Natural killer cell treated with Interleukin-12 subunit alpha and Interleukin-12 subunit beta and Interleukin-15 and Interleukin-18, amount 100 ng/mL, for 72 hours (primary cell): ENCODE measurements at regions not wholly inside any gene's neighbourhood (a gene's known extent, or its start where the extent isn't known, plus 50 kb on each side); places are given as distances from the start of the nearest gene placed in this dataset.
"Not testable (repeated sequence)": the region's sequence is repeated elsewhere in the genome, so short reads cannot be mapped to it uniquely, and the experiment has no call there.

Source experiments
- ATAC-seq, 2 donors: fragments of 150-1000 bp; cut with Tn5 transposase in 1 of 2; sonication (Bioruptor Pico), chemical (Tn5 transposase) in 1 of 2; 2 replicates each; pipeline ENCODE4 v1.10.0; 2021
- DNase-seq: peaks from one replicate; pipeline ENCODE4 v3.0.0; 2022; ENCODE audit warnings: low spot score
- H3K27ac Mint-ChIP-seq, 2 donors: 1 replicate in 1 of 2; 2 replicates in 1 of 2; pipeline ENCODE4 v1.8.0; 2022; ENCODE audit warnings: mixed read lengths in 2 of 2, mild to moderate bottlenecking in 1 of 2, moderate library complexity in 1 of 2
- H3K27me3 Mint-ChIP-seq, 2 donors: 1 replicate in 1 of 2; 2 replicates in 1 of 2; pipeline ENCODE4 v1.8.0; 2022; ENCODE audit warnings: mixed read lengths in 2 of 2
- H3K36me3 Mint-ChIP-seq: one replicate; pipeline ENCODE4 v1.8.0; 2022; ENCODE audit warnings: mixed read lengths
- H3K4me1 Mint-ChIP-seq, 2 donors: 1 replicate in 1 of 2; 2 replicates in 1 of 2; pipeline ENCODE4 v1.8.0; 2022; ENCODE audit warnings: low read depth in 2 of 2, mixed read lengths in 2 of 2, mild to moderate bottlenecking in 1 of 2
- H3K4me3 Mint-ChIP-seq: one replicate; pipeline ENCODE4 v1.8.0; 2022; ENCODE audit warnings: mixed read lengths
- H3K9me3 Mint-ChIP-seq: 2 replicates; pipeline ENCODE4 v1.8.0; 2022; ENCODE audit warnings: mixed read lengths

DNA sequence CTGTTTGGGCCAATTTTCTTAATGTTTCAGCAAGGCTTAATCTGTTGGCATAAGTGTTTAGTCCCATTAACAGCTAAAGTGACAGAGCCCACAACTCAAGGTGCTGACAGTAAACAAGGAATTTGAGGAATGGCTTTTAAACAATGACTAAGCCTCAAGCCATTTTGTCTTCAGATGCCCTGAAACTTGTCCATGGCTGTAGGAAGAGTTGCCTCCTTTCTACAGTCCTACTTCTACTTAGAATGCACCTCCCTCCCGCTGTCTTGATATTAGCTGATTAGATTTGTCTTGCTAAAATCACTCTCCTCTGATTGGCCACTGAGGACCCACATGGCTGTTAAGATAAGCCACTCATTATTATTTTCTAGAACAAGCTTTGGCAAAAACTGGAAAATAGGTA, 188.4 kb upstream of the OTX2 start:
- Mint-ChIP-seq H3K4me1 (no peaks in the 10 kb centered on the region), H3K9me3 (peaks cover 12% of the 10 kb centered on the region), H3K27ac (no peak overlapping the region), H3K4me3 (no peak overlapping the region), H3K27me3 (no peaks in the 10 kb centered on the region), H3K36me3 (no peaks in the 10 kb centered on the region)
- ATAC-seq: no peak
- DNase-seq: no peak

DNA sequence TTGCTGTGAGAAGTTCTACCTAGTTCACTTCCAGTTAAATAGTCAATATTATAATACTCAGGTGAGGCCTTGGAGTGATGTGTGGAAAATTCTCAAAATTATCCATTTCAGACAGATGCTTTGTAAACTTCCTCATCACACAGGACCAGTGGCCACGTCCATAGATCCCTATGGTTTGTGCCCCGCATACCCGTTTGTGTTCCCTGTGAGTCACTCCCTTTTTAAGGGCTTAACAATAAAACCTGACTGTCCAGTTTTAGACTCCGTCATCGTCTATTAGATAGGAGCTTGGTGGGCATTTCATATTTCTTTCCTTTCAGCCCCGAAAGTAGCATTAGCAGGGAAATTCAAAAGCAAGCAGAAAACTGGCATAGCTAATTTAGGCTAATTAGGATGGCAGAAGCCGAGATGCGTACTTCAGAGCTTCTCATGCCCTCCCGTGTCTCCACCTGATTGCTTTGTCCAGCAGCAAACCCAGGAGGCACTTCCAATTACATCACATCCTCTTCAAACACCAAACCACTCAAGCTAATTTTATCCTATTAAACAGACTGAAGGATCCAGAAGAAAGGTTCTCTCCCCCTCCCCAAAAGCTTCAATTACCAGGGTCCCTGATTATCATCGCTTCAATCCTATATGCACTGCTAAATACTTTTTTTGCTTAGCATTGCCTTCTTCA, 186.6 kb upstream of the OTX2 start:
- H3K4me3 Mint-ChIP-seq: no peak overlapping the region
- ATAC-seq (no peak), DNase-seq (no peak)
- H3K36me3 Mint-ChIP-seq: no peaks in the 10 kb centered on the region
- H3K4me1 Mint-ChIP-seq: no peaks in the 10 kb centered on the region
- no peaks in the 10 kb centered on the region for H3K27me3 Mint-ChIP-seq
- H3K27ac Mint-ChIP-seq: no peak overlapping the region
- peaks cover 7% of the 10 kb centered on the region for H3K9me3 Mint-ChIP-seq

DNA sequence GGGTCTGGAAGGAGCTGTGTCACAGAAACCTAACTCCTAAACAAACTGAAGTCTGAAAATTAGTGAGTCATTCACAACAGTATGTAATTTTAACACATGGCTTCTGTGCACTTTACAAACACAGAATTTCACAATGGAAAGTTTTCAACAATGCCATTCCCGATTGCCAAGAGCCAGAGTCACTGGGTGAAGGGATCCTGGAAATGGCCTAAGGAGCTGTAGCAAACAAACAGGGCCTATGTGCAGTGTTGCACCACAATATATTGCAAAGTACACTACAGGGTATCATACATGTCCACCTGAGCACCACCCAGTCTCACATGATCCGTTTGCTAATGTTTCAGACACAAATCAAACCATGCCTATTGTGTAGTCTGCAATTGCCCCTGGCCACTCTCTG, 184.7 kb upstream of the OTX2 start:
- H3K4me1 Mint-ChIP-seq: no peaks in the 10 kb centered on the region
- no peaks in the 10 kb centered on the region for H3K27me3 Mint-ChIP-seq
- no peaks in the 10 kb centered on the region for H3K36me3 Mint-ChIP-seq
- no peak overlapping the region for H3K27ac Mint-ChIP-seq
- peaks cover 3% of the 10 kb centered on the region for H3K9me3 Mint-ChIP-seq
- no peak for ATAC-seq
- no peak overlapping the region for H3K4me3 Mint-ChIP-seq
- DNase-seq: no peak

DNA sequence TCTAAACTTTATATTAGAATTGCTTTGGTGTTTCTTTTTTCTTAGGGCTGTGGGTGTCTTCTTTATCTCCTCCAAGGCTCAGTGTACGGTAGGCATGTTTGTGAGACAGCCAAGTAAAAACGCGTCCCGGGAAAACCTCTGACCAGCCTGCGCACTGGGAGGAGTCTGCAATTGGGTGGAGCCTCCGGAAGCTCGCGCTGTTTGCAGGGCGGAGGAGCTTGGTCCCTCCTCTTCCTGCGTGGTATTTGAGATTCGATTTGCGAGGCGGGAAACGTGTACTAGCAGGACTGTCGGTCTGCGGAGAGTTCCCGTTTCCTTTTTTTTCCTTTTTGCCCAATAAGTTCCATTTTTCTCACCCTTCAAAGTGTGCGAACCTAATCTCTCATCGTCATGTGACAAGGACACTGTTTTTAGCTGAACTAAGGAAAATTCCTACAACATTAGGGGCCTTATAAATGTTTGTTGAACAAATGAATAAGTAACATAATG, 182.1 kb upstream of the OTX2 start:
- Mint-ChIP-seq H3K4me3 (no peak overlapping the region), H3K9me3 (peaks cover 3% of the 10 kb centered on the region), H3K27ac (no peak overlapping the region), H3K36me3 (no peaks in the 10 kb centered on the region), H3K27me3 (no peaks in the 10 kb centered on the region), H3K4me1 (no peaks in the 10 kb centered on the region)
- ATAC-seq (no peak), DNase-seq (no peak)

DNA sequence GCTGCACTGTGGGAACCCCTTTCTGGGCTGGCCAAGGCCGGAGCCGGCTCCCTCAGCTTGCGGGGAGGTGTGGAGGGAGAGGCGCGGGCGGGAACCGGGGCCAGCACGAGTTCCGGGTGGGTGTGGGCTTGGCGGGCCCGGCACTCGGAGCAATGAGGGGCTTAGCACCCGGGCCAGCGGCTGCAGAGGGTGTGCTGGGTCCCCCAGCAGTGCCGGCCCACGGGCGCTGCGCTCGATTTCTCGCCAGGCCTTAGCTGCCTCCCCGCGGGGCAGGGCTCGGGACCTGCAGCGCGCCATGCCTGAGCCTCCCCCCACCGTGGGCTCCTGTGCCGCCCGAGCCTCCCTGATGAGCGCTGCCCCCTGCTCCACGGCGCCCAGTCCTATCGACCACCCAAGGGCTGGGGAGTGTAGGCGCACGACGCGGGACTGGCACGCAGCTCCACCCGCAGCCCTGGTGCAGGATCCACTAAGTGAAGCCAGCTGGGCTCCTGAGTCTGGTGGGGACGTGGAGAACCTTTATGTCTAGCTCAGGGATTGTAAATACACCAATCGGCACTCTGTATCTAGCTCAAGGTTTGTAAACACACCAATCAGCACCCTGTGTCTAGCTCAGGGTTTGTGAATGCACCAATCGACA, 180.8 kb upstream of the OTX2 start:
- not testable (repeated sequence) for DNase-seq, H3K4me1 Mint-ChIP-seq, H3K4me3 Mint-ChIP-seq, H3K36me3 Mint-ChIP-seq, H3K9me3 Mint-ChIP-seq, ATAC-seq, H3K27ac Mint-ChIP-seq, H3K27me3 Mint-ChIP-seq

GRCh38 chr14:56989359-56989758, 179.1 kb upstream of the OTX2 start:
- H3K4me1 Mint-ChIP-seq: no peaks in the 10 kb centered on the region
- no peak overlapping the region for H3K4me3 Mint-ChIP-seq
- H3K27ac Mint-ChIP-seq: no peak overlapping the region
- no peaks in the 10 kb centered on the region for H3K27me3 Mint-ChIP-seq
- H3K36me3 Mint-ChIP-seq: no peaks in the 10 kb centered on the region
- H3K9me3 Mint-ChIP-seq: peaks cover 3% of the 10 kb centered on the region
- no peak for DNase-seq
- no peak for ATAC-seq

- DNase-seq (no peak), ATAC-seq (no peak)
- peaks cover 8% of the 10 kb centered on the region for H3K9me3 Mint-ChIP-seq
- H3K36me3 Mint-ChIP-seq: no peaks in the 10 kb centered on the region
- no peak overlapping the region for H3K4me3 Mint-ChIP-seq
- H3K4me1 Mint-ChIP-seq: no peaks in the 10 kb centered on the region
- peaks cover 3 to 8% of the 10 kb centered on the region in 2 donors for H3K27me3 Mint-ChIP-seq
- no peak overlapping the region for H3K27ac Mint-ChIP-seq
Measured at GRCh38 chr14:56979936-56980335, 169.7 kb upstream of the OTX2 start.

DNA sequence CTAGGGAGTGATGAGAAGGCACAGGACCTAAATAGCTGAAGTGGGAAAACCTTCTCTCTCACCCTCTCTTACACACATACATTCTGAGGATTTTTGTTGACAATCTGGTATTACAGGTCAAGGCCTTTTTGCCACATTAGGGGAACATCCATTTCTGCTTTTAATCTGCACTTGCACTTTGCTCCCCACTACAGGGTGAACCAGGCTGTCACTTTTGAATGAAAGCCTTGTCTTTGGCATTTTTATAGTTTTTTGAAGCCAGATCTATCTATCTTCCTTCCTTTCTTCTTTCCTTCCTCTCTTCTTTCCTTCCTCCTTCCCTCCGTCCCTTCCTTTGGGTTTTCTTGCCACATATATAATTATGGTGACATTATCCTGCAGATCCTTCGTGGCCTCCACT, 165.9 kb upstream of the OTX2 start:
- H3K27me3 Mint-ChIP-seq: peaks cover 3 to 8% of the 10 kb centered on the region in 2 donors
- no peak overlapping the region for H3K27ac Mint-ChIP-seq
- peaks cover 5% of the 10 kb centered on the region for H3K9me3 Mint-ChIP-seq
- H3K4me1 Mint-ChIP-seq: no peaks in the 10 kb centered on the region
- no peak for DNase-seq
- no peak overlapping the region for H3K4me3 Mint-ChIP-seq
- no peak for ATAC-seq
- no peaks in the 10 kb centered on the region for H3K36me3 Mint-ChIP-seq

GRCh38 chr14:56975521-56975920, 165.2 kb upstream of the OTX2 start:
- peaks cover 3 to 8% of the 10 kb centered on the region in 2 donors for H3K27me3 Mint-ChIP-seq
- no peak for ATAC-seq
- H3K9me3 Mint-ChIP-seq: peaks cover 4% of the 10 kb centered on the region
- no peak overlapping the region for H3K4me3 Mint-ChIP-seq
- no peak for DNase-seq
- H3K4me1 Mint-ChIP-seq: no peaks in the 10 kb centered on the region
- H3K27ac Mint-ChIP-seq: no peak overlapping the region
- no peaks in the 10 kb centered on the region for H3K36me3 Mint-ChIP-seq

DNA sequence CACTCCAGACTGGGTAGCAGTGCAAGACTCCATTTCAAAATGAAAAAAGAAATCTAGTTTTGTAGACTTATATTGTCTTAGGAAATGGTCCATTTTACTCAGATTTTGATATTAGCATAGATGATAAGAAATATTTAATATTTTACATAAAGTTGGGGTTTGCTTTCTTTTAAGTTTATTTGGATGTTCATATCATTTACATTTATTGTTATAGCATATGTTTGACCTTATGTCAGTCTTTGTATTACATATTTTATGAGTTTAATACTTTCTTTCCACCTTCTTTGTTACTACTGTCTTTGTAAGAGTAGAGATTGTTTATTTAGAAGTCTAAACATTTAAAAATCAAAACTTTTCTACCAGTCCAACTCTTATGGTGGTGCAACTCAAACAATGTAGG, 162.7 kb upstream of the OTX2 start:
- Mint-ChIP-seq H3K9me3 (peaks cover 7% of the 10 kb centered on the region), H3K4me1 (no peaks in the 10 kb centered on the region), H3K27ac (no peak overlapping the region), H3K27me3 (peaks cover 3 to 8% of the 10 kb centered on the region in 2 donors), H3K36me3 (no peaks in the 10 kb centered on the region), H3K4me3 (no peak overlapping the region)
- ATAC-seq (no peak), DNase-seq (no peak)

DNA sequence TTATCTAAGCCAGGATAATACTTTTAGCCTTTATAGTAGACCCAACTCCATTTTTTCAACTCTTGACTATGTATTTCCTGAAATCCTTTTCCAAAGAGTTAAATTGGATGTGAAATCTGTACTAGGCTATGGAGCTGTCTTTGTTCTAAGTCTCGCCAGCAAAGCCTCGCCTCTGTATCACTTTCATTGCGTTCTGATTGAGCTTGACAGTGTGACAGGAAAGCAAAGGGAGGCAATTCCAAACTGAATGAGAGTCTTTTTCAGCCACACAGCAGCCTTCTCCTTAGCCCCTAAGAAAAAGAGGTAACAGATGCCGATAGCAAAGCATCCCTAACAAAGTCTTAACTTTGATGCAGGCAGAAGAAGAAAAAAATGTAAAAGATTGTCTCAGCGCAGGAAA, 154.6 kb upstream of the OTX2 start:
- H3K9me3 Mint-ChIP-seq: peaks cover 3% of the 10 kb centered on the region

DNA sequence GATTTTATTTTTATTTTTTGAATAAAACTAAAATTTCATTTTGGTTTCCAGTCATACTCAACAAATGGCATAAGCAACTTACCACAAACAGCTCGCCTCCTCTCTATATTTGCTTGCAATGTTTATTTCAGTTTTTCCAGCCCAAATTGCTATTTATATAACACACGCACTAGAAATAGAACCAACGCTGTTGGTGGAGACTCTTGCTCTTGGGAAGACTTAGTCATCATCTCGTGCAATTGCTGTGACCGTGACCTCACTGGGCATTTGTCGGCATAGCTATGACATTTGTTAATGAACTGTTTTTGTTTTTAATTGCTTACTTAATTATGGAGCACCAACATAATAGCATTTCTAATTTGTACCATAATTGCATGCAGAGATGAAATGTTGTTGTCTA, 153.1 kb upstream of the OTX2 start:
- Mint-ChIP-seq H3K9me3 (no peaks in the 10 kb centered on the region), H3K27me3 (no peaks in the 10 kb centered on the region), H3K27ac (no peak overlapping the region), H3K4me1 (no peaks in the 10 kb centered on the region), H3K36me3 (no peaks in the 10 kb centered on the region), H3K4me3 (no peak overlapping the region)
- DNase-seq (no peak), ATAC-seq (no peak)

More for the DNA sequence above, 154.6 kb upstream of the OTX2 start:
- Mint-ChIP-seq H3K27ac (no peak overlapping the region), H3K4me3 (no peak overlapping the region), H3K36me3 (no peaks in the 10 kb centered on the region), H3K4me1 (no peaks in the 10 kb centered on the region), H3K27me3 (no peaks in the 10 kb centered on the region)
- DNase-seq (no peak), ATAC-seq (no peak)

DNA sequence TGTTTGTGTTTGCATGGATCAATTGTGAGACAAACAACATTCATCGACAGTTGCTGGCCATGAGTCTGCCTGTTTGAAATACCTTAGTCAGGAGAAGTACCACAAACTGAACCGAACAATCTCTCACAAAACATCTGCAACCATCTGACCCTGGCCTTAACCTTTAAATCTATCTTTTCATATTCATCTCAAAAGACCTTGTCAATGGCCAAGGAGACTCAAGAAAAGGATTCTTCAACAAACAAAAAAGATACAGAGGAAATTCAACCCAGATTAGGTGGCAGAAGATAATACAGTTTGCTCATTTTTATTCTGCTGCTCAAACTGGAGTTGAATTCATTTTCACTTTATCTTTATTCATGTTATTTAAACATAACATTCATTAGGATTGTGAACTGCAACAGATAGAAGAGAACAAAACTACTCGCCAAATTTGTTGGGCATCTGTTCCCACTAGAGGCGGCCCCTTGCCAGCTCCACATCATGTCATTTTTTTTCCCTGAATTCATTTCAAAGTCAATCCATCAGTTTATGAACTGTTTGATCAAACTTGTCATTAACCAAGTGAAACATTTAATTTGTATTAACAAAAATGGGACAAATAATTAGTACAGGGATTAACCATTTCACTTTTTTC, 152.3 kb upstream of the OTX2 start:
- H3K27me3 Mint-ChIP-seq: no peaks in the 10 kb centered on the region
- no peaks in the 10 kb centered on the region for H3K9me3 Mint-ChIP-seq
- no peak overlapping the region for H3K4me3 Mint-ChIP-seq

GRCh38 chr14:56959869-56960268, 149.6 kb upstream of the OTX2 start:
- DNase-seq (no peak), ATAC-seq (no peak)
- Mint-ChIP-seq H3K36me3 (no peaks in the 10 kb centered on the region), H3K4me3 (no peak overlapping the region), H3K4me1 (no peaks in the 10 kb centered on the region), H3K27ac (no peak overlapping the region), H3K27me3 (peaks cover 2 to 5% of the 10 kb centered on the region in 2 donors), H3K9me3 (no peaks in the 10 kb centered on the region)

More for the DNA sequence above, 152.3 kb upstream of the OTX2 start:
- DNase-seq (no peak), ATAC-seq (no peak)
- Mint-ChIP-seq H3K36me3 (no peaks in the 10 kb centered on the region), H3K27ac (no peak overlapping the region), H3K4me1 (no peaks in the 10 kb centered on the region)
